Nephron progenitor cell (in vitro differentiated cells): ENCODE measurements at regions not wholly inside any gene's neighbourhood (a gene's known extent, or its start where the extent isn't known, plus 50 kb on each side); places are given as distances from the start of the nearest gene placed in this dataset.
"Not testable (repeated sequence)": the region's sequence is repeated elsewhere in the genome, so short reads cannot be mapped to it uniquely, and the experiment has no call there.

Source experiments
- DNase-seq: peaks from one replicate; pipeline ENCODE4 v3.0.0; 2021
- H3K27ac Mint-ChIP-seq: 2 replicates; pipeline ENCODE4 v1.8.0; 2021; ENCODE audit warnings: mild to moderate bottlenecking, moderate library complexity, mixed read lengths
- H3K27me3 Mint-ChIP-seq: 2 replicates; pipeline ENCODE4 v1.8.0; 2021; ENCODE audit warnings: mild to moderate bottlenecking, low read depth, mixed read lengths; ENCODE audit not compliant: poor library complexity
- H3K36me3 Mint-ChIP-seq: 2 replicates; pipeline ENCODE4 v1.8.0; 2021; ENCODE audit warnings: low read depth, mixed read lengths
- H3K4me1 Mint-ChIP-seq: 2 replicates; pipeline ENCODE4 v1.8.0; 2021; ENCODE audit warnings: mixed read lengths
- H3K4me3 Mint-ChIP-seq: 2 replicates; pipeline ENCODE4 v1.8.0; 2021; ENCODE audit warnings: mild to moderate bottlenecking, moderate library complexity, mixed read lengths
- H3K9me3 Mint-ChIP-seq: 2 replicates; pipeline ENCODE4 v1.8.0; 2021; ENCODE audit warnings: mild to moderate bottlenecking, moderate library complexity, mixed read lengths

DNA sequence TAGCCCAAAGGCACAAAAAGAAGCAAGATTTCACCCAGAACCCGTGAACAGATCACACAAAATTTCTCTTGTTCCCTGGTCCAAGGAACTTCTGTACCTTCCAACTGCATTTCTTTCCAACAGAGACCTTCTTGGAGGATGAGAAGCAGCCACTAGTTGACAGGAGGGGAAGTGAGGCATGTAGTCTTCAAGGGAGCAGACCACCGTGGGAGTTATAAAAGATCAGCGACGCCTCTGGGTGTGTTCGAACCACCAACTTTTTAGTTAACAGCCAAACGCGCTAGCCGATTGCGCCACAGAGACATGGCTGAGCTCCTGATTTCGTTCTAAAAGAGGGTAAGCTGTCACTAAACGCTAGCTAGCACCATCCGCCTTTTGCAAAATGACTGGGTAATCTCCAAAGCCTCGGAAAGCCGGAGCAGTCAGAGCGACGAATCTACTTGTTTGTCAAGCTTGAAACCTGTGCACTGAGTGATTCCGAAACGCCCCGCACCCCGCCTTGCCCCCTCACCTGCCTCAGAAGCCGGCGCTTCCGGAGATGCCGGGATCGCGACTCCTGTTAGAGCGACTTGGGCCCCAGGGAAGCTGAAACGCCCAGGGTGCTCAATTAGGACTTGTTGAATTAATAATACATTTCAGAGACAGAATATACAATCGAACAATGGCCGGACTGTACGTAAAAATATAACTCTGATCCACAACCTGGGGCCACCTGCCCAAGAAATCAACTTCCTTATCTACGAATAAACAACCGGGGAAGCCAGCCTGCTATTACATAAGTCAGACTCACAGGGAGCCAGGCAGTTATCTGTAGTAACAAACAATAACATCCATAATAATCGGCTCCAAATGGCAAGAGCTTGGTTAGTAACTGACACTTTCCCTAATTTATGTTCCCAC lies 140.1 kb downstream of the FAM72C start:
- not testable (repeated sequence) for H3K36me3 Mint-ChIP-seq, H3K27me3 Mint-ChIP-seq, H3K4me3 Mint-ChIP-seq, H3K4me1 Mint-ChIP-seq, H3K27ac Mint-ChIP-seq, DNase-seq
- H3K9me3 Mint-ChIP-seq: peaks cover 12% of the 10 kb centered on the region

DNA sequence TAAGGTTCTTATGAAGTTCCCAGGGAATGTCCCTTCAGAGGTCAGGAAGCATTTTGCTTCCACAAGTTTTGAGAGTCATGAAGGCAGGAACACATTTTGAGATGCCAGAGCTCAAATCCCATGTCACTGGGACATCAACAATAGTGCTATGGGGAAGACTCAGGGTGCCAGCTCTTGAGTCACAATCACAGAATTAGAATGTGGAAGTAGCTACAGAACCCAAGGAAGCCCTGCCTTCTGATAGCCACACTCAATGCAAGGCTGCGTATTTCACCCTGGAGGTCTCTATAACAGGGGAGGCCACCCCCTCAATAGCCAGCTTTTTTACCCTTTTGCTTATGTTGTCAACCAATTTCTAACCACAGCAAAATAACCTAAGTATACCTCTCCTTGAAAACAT lies 145.6 kb downstream of the FAM72C start:
- H3K4me1 Mint-ChIP-seq, H3K27me3 Mint-ChIP-seq, H3K27ac Mint-ChIP-seq, DNase-seq, H3K9me3 Mint-ChIP-seq, H3K36me3 Mint-ChIP-seq, H3K4me3 Mint-ChIP-seq: not testable (repeated sequence)

DNA sequence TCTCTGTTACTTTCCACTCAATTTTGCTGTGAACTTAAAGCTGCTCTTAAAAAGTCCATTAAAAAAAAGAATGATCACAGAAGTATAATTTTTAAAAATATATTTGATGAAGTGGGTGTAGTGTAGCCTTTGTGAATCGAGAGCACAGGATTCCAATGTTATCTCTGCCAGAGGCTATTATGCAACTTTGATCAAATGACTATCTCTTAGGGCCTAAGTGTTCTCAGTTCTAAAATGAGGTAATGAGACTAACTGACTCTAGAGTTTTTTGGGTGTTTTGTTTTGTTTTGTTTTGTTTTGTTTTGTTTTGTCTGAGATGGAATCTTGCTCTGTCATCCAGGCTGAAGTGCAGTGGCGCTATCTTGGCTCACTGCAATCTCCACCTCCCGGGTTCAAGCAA lies 147.5 kb downstream of the FAM72C start:
- H3K36me3 Mint-ChIP-seq, H3K9me3 Mint-ChIP-seq, H3K27me3 Mint-ChIP-seq, DNase-seq, H3K4me1 Mint-ChIP-seq, H3K27ac Mint-ChIP-seq, H3K4me3 Mint-ChIP-seq: not testable (repeated sequence)

DNA sequence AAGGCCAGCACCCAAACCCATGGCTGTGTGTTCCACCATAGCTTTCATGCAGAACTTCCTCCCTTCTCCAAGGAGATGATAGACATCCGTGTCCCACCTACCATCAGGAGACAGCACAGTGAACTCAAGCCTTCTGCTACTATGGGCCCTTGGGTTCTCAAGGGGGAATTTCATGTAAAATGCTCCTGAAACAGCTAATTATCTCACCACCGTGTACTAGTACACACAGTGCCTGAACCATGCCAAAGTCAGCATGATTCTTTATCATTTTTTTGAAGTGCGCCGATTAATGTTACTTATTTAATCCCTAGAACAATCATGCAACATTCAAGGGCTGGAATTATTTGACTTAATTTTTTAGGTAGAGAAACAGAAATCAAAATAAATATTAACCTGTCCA lies 151.7 kb downstream of the FAM72C start:
- H3K27ac Mint-ChIP-seq, H3K9me3 Mint-ChIP-seq, H3K4me1 Mint-ChIP-seq, H3K36me3 Mint-ChIP-seq, H3K4me3 Mint-ChIP-seq, H3K27me3 Mint-ChIP-seq, DNase-seq: not testable (repeated sequence)

DNA sequence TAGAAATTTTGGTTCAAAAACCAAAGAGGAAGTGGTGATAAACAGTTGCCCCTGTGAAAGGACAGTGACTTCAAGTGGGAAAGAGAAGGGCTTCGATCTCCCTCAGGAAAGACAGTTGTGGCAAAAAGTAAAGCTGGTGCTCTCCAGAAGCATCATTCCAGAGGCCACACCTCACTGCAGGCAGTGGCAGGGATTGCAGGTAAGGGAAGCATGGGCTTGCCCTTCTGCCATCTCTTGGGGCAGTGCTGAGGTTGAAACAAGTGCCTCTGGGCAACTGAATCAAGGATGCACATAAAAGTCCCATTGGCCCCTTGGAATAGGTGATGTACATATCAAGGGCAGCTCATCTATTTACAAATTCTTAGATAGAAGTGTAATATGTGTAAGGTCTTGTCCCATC lies 155.4 kb downstream of the FAM72C start:
- DNase-seq, H3K36me3 Mint-ChIP-seq, H3K27me3 Mint-ChIP-seq, H3K4me1 Mint-ChIP-seq, H3K27ac Mint-ChIP-seq, H3K4me3 Mint-ChIP-seq, H3K9me3 Mint-ChIP-seq: not testable (repeated sequence)

DNA sequence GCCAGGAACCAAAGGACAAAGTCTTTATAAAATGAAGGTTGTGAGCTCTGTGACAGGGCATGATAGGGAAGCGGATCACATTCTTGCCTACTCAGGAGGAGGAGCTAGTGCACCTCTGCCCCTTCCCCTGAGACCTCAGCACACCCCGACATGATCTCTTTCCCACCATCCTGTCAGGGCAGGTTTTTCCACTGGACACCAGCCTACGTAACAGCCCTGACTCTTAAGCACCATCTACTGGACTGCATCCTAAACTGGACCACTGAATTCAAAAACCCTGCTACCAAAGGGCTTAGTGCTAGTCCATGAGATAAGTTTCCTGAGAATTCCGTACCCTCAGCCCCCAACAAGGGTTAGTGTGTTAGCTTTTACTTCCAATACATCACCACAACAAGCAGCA lies 166.4 kb downstream of the FAM72C start:
- not testable (repeated sequence) for H3K4me3 Mint-ChIP-seq, H3K27me3 Mint-ChIP-seq, H3K9me3 Mint-ChIP-seq, DNase-seq, H3K36me3 Mint-ChIP-seq, H3K4me1 Mint-ChIP-seq, H3K27ac Mint-ChIP-seq

DNA sequence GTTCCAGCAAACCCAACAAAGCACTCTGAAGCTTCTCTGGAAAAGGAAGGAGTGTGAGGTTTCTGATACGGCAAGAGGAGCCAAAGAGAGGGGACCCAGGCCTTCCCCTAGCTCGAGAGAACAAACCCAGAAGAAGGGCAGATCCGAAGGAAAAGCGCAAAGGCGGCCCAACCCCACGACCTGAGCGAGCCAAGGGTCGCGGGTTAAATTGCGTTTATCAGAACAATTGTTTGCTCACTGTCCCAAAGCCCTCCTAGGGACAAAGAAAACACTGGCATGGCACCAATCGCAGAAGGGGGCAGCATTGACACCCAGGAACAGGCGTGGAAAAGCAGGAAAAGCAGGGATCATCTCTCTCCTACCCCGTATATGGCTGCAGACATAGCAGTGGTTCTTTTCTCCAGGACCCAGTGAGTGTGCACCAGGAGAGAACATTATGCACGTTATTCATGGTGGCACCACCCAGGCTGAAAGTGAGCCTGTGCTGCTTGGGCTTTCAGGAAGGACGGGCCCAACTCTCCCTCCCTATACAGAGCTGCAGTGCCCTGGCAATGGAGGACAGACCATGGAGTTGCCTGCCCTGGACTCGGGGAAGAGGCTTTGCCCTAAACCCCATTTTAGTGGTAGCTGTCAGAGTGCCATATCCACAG lies 167.0 kb downstream of the FAM72C start:
- H3K9me3 Mint-ChIP-seq, H3K27me3 Mint-ChIP-seq, H3K4me3 Mint-ChIP-seq, H3K36me3 Mint-ChIP-seq, H3K27ac Mint-ChIP-seq, H3K4me1 Mint-ChIP-seq, DNase-seq: not testable (repeated sequence)

DNA sequence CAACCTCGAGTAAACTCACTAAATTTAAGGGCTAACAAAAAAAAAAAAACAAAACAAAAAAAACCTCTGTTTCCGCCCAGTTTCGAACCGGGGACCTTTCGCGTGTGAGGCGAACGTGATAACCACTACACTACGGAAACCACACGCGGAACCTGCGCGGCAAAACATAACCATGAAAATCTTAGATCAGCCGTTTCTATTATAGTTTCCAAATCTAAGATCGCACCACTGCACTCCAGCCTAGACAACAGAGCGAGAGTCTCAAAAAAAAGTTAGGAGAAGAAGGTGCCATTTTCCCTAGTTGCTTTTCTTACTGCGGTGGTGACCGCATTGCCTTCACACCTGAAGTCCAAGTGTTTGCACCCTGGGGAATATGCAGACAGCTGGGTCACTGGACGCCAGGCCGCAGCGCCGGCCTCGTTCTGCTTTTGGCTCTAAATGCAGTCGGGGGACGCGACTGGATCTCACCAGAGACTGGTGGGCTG lies 167.8 kb downstream of the FAM72C start:
- H3K27ac Mint-ChIP-seq, H3K4me3 Mint-ChIP-seq, H3K27me3 Mint-ChIP-seq: not testable (repeated sequence)

DNA sequence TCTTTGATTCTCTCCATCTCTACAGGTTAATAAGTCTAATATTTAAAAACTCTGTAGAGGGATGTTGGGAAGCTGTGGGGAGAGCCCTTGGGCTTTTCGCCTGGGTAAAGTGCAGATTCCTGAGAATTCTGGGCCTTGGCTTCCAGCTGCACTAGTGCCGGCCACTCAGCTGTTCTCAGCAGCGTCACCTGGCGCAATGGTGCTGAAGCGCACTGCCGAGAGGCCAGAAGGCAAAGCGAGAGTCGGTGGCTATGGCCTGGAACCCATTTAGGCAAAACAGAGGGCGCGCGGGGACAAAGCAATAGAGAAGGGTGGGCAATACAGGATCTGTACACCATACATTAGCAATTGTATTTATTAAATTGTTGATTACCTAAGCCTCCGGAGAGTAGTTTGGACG lies 168.7 kb downstream of the FAM72C start:
- not testable (repeated sequence) for H3K9me3 Mint-ChIP-seq, DNase-seq, H3K27me3 Mint-ChIP-seq, H3K4me1 Mint-ChIP-seq, H3K27ac Mint-ChIP-seq, H3K4me3 Mint-ChIP-seq, H3K36me3 Mint-ChIP-seq

More for the DNA sequence above, 167.8 kb downstream of the FAM72C start:
- not testable (repeated sequence) for H3K9me3 Mint-ChIP-seq, H3K36me3 Mint-ChIP-seq, H3K4me1 Mint-ChIP-seq, DNase-seq

DNA sequence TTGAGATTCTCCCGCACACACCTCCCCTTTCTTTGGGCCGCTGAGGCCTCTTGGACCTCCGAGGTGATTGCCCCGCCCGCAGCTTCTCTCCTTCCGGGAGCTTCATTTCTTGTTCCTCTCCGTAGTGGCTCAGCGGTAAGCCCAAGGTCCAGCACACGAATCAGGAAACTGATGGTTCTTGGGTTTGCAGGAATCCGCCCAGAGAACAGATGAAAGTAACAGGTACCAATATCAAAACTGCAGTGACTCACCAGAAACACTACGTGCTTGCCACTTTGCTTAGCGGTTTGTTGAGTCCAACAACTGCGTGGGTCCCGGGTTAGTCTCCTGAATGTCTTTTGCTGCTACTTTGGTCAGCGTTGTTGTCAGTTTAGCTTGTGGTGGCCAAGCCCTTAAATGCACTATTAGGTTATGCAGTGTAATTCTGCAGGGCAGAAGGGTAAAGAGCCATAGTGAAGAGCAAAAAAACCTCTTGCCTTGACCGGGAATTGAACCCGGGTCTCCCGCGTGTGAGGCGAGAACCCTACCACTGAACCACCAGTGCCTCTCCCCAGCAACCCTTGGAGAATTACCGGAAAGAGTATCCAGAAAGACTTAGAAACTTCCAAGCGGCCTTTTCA lies 172.1 kb downstream of the FAM72C start:
- H3K36me3 Mint-ChIP-seq, DNase-seq, H3K9me3 Mint-ChIP-seq, H3K27ac Mint-ChIP-seq, H3K4me1 Mint-ChIP-seq, H3K4me3 Mint-ChIP-seq, H3K27me3 Mint-ChIP-seq: not testable (repeated sequence)

DNA sequence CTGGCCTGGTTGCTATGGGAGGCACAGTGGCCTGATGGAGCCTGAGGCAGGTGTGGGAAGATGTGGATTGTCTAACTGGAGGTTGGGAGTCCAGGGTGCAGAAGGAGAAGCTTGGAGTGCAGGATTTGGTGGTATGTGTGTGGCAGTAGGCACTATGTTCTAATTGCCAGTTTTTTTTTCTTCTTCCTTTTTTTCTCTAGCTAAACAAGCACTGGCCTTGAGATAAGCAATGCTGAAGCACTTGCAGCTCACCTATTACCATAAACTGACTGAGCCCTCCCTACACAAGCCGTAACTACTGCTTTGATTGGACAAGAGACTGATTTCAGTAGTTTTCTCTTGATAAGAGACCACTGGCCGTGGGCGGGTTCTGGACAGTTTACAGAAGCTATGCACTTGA lies 175.4 kb downstream of the FAM72C start:
- not testable (repeated sequence) for H3K27ac Mint-ChIP-seq, H3K9me3 Mint-ChIP-seq, H3K4me1 Mint-ChIP-seq, DNase-seq, H3K27me3 Mint-ChIP-seq, H3K4me3 Mint-ChIP-seq, H3K36me3 Mint-ChIP-seq

DNA sequence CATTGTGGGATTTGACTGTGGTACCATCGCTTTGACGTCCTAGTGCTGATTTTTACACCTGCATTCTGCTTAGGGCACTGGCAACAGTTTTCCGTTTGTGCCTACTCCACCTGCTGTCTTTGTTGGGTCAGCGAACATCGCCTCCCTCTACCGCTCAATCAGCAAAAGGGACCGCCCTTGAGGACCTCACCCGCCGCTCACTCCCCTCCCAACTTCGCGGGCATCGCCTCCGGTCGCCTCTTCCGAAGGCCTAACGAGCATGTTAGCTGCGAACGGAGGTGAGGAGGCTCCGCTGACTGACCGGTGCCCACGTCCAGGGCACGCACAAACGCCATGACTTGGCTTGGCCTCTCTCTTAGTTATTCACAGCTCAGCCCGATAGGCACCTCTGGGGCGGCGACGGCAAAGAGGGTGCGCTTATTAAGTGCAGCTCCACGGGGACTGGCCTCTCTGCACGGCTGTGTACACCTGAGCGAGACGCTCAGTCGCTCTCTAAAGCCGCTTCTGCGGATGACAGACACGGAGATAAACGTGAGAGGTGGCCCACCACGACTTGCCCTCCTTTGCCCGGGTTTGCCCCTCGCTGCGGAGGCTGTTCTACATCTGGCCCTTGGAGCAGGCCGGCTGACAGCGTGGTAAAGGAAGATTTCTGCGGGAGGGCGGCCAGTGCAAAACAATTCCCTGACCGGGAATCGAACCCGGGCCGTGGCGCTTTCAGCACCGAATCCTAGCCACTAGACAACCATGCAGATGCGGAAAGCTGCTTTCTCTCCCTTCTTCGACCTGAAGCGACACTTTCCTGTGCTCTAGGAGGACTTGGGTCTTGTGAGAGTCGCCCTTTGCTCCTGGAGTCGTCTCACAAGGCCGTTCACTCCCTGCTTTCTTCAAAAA lies 179.5 kb downstream of the FAM72C start:
- not testable (repeated sequence) for H3K9me3 Mint-ChIP-seq, H3K27ac Mint-ChIP-seq, DNase-seq, H3K4me3 Mint-ChIP-seq, H3K27me3 Mint-ChIP-seq, H3K4me1 Mint-ChIP-seq, H3K36me3 Mint-ChIP-seq

DNA sequence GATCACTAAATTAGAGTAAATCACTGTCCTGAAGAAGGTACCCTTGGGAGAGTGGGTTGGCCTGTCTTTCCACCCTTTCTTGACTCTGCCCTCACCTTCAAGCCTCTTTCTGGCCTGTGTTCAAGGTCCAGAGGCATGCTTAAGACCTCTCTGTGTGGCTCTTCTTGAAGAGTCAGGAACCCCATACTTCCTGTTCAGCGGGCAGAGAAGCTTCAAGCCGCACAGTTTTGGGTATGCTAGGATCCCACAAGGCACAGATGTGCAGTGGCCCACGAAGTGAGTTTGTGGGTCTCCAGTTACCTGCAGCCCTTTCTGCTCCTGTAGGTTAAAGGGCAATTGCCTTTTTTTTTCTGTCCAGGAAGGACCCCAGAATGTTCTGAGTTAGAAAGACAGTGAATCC lies 185.4 kb downstream of the FAM72C start:
- H3K27ac Mint-ChIP-seq, H3K9me3 Mint-ChIP-seq, H3K27me3 Mint-ChIP-seq, H3K36me3 Mint-ChIP-seq, H3K4me1 Mint-ChIP-seq, DNase-seq, H3K4me3 Mint-ChIP-seq: not testable (repeated sequence)

DNA sequence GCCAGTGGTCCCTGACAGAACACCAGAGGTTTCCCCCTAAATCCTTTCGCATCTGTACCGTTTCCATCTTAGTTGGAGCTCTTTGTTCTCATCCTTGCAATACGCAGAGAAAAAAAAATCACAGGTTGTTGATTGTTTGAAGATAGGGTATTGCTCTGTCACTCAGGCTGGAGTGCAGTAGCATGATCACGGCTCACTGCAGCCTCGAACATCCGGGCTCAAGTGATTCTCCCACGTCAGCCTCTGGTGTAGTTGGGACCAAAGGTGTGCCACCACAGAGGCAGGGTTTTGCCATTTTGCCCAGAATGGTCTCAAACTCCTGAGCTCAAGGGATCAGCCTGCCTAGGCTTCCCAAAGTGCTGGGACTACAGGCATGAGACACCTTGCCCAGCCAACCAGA lies 185.9 kb downstream of the FAM72C start:
- H3K9me3 Mint-ChIP-seq, DNase-seq, H3K36me3 Mint-ChIP-seq, H3K27me3 Mint-ChIP-seq, H3K4me1 Mint-ChIP-seq, H3K27ac Mint-ChIP-seq, H3K4me3 Mint-ChIP-seq: not testable (repeated sequence)
